A673 (cell line): ENCODE measurements at regions not wholly inside any gene's neighbourhood (a gene's known extent, or its start where the extent isn't known, plus 50 kb on each side); places are given as distances from the start of the nearest gene placed in this dataset.

Source experiments
- CTCF ChIP-seq: fragments of 300-800, 200-600 bp; sonication (generic); conservative IDR thresholded peaks from 2 replicates; pipeline ENCODE4 v1.5.1; 2017; ENCODE audit warnings: low read depth, mild to moderate bottlenecking, antibody characterized with exemption, low read length, moderate library complexity, mixed read lengths
- EZH2 ChIP-seq: fragments of 200-600 bp; sonication (generic); IDR thresholded peaks from 2 replicates; pipeline ENCODE4 v1.6.1; 2017; ENCODE audit warnings: borderline replicate concordance, low read depth, mild to moderate bottlenecking, mixed read lengths, antibody characterized with exemption, low read length; ENCODE audit not compliant: poor library complexity, severe bottlenecking

- no peak for TF ChIP-seq CTCF
- no peak for TF ChIP-seq EZH2
Measured at GRCh38 chr7:46177821-46178220, 256.7 kb upstream of the IGFBP3 start.
